Thyroid gland (tissue), 4 donors: ENCODE measurements at regions not wholly inside any gene's neighbourhood (a gene's known extent, or its start where the extent isn't known, plus 50 kb on each side); places are given as distances from the start of the nearest gene placed in this dataset.

Experiments
- DNase-seq, 2 donors: peaks; one replicate each; pipeline ENCODE4 v3.0.0-alpha.2; 2019
- H3K27ac ChIP-seq, 3 donors: fragments of 200-600 bp; sonication (generic); 1 replicate in 2 of 3; 2 replicates in 1 of 3; pipeline ENCODE4 v1.5.1; 2016 to 2019; ENCODE audit warnings: mild to moderate bottlenecking in 1 of 3, moderate library complexity in 1 of 3
- H3K27me3 ChIP-seq: fragments of 200-600 bp; sonication (generic); one replicate; pipeline ENCODE4 v1.5.1; 2019
- H3K36me3 ChIP-seq, 2 donors: fragments of 200-600 bp; sonication (generic); one replicate each; pipeline ENCODE4 v1.5.1; 2016 to 2019
- H3K4me1 ChIP-seq, 2 donors: fragments of 200-600 bp; sonication (generic); one replicate each; pipeline ENCODE4 v1.5.1; 2017 to 2019
- H3K4me3 ChIP-seq, 3 donors: fragments of 200-600 bp; sonication (generic); replicated peaks in 1 of 3; 1 replicate in 2 of 3; 2 replicates in 1 of 3; pipeline ENCODE4 v1.5.1; 2016; ENCODE audit warnings: mild to moderate bottlenecking in 1 of 3
- H3K9me3 ChIP-seq: fragments of 200-600 bp; sonication (generic); one replicate; pipeline ENCODE4 v1.5.1; 2017
- CTCF ChIP-seq, 6 experiments: fragments of 200-600 bp in 3 of 6; fragments of 450-650 bp in 3 of 6; sonication (generic) in 3 of 6; IDR thresholded peaks; one replicate each; pipeline ENCODE4 v1.5.1; 2016 to 2019; ENCODE audit warnings: antibody characterized with exemption in 6 of 6, mild to moderate bottlenecking in 2 of 6, inconsistent platforms in 1 of 6, moderate library complexity in 1 of 6
- POLR2A ChIP-seq, 2 donors: fragments of 450-650 bp; IDR thresholded peaks; one replicate each; pipeline ENCODE4 v1.6.1; 2017; ENCODE audit warnings: antibody characterized with exemption in 2 of 2, mild to moderate bottlenecking in 2 of 2, moderate library complexity in 1 of 2
- WGBS, 2 donors: methylation state at CpG; one replicate each; pipeline ENCODE4 v1.1.5; 2017; 5-methylcytosine and 5-hydroxymethylcytosine counted together
- intact Hi-C: fragments of 100-400 bp; cut with DNase I; formaldehyde crosslinking; loops from one replicate; pipeline ENCODE4 v1.15.1; 2023

GRCh38 chr9:108534741-108535140, 321.0 kb downstream of the ACTL7B start:
- intact Hi-C loops: no loop called here
- whole genome bisulfite sequencing, 2 donors: 69 to 75% methylated on average over 2 of the region's 2 CpGs
- TF ChIP-seq CTCF (IDR thresholded peaks at IDR 0.05) (no peak), POLR2A (IDR thresholded peaks at IDR 0.05) (no peak)

GRCh38 chr9:108530141-108530540, 325.6 kb downstream of the ACTL7B start:
- TF ChIP-seq POLR2A (IDR thresholded peaks at IDR 0.05) (no peak), CTCF (IDR thresholded peaks at IDR 0.05) (no peak)
- Histone ChIP-seq H3K4me3 (no peak overlapping the region), H3K36me3 (no peaks in the 10 kb centered on the region), H3K4me1 (no peaks in the 10 kb centered on the region), H3K9me3 (no peaks in the 10 kb centered on the region), H3K27ac (no peak overlapping the region), H3K27me3 (no peaks in the 10 kb centered on the region)
- WGBS, 2 donors: 91 to 94% methylated on average over 10 to 17 of the region's 29 CpGs
- DNase-seq: no peak
- intact Hi-C loops: no loop called here

More at GRCh38 chr9:108534741-108535140, 321.0 kb downstream of the ACTL7B start:
- H3K4me1 ChIP-seq: no peaks in the 10 kb centered on the region
- H3K27ac ChIP-seq: no peak overlapping the region
- DNase-seq: no peak
- H3K36me3 ChIP-seq: no peaks in the 10 kb centered on the region
- H3K4me3 ChIP-seq: no peak overlapping the region
- no peaks in the 10 kb centered on the region for H3K27me3 ChIP-seq
- H3K9me3 ChIP-seq: no peaks in the 10 kb centered on the region

GRCh38 chr9:108528231-108528630, 327.6 kb downstream of the ACTL7B start:
- Histone ChIP-seq H3K27me3 (no peaks in the 10 kb centered on the region), H3K4me1 (no peaks in the 10 kb centered on the region), H3K9me3 (no peaks in the 10 kb centered on the region), H3K27ac (no peak overlapping the region), H3K4me3 (no peak overlapping the region), H3K36me3 (no peaks in the 10 kb centered on the region)
- WGBS, 2 donors: 74 to 83% methylated on average over 5 of the region's 5 CpGs
- intact Hi-C loops: no loop called here
- no peak for TF ChIP-seq POLR2A (IDR thresholded peaks at IDR 0.05)
- TF ChIP-seq CTCF (IDR thresholded peaks at IDR 0.05): no peak
- no peak for DNase-seq

GRCh38 chr9:108526518-108526917, 329.3 kb downstream of the ACTL7B start:
- no peak for DNase-seq
- WGBS, 2 donors: 93 to 98% methylated on average over 1 of the region's 1 CpG
- TF ChIP-seq POLR2A (IDR thresholded peaks at IDR 0.05): no peak
- no peak for TF ChIP-seq CTCF (IDR thresholded peaks at IDR 0.05)
- Histone ChIP-seq H3K9me3 (no peaks in the 10 kb centered on the region), H3K27me3 (no peaks in the 10 kb centered on the region), H3K36me3 (no peaks in the 10 kb centered on the region), H3K27ac (no peak overlapping the region), H3K4me1 (no peaks in the 10 kb centered on the region), H3K4me3 (no peak overlapping the region)
- intact Hi-C loops: no loop called here

GRCh38 chr9:108525186-108525585, 330.6 kb downstream of the ACTL7B start:
- intact Hi-C loops: no loop called here
- Histone ChIP-seq H3K4me3 (no peak overlapping the region), H3K27ac (no peak overlapping the region), H3K4me1 (no peaks in the 10 kb centered on the region), H3K9me3 (no peaks in the 10 kb centered on the region), H3K36me3 (no peaks in the 10 kb centered on the region), H3K27me3 (no peaks in the 10 kb centered on the region)
- no peak for TF ChIP-seq CTCF (IDR thresholded peaks at IDR 0.05)
- no peak for TF ChIP-seq POLR2A (IDR thresholded peaks at IDR 0.05)
- DNase-seq: no peak
- 74 to 75% methylated on average over 4 of the region's 4 CpGs for WGBS, 2 donors
